NCI-H1694 (cell line): ENCODE measurements at regions not wholly inside any gene's neighbourhood (a gene's known extent, or its start where the extent isn't known, plus 50 kb on each side); places are given as distances from the start of the nearest gene placed in this dataset.

Source experiments
- DNase-seq: peaks from one replicate; lab custom pipeline; 2025; lab: John Stamatoyannopoulos, UW

- no peak for DNase-seq
Measured at GRCh38 chr13:105047676-105048295, 1487.7 kb downstream of the EFNB2 start.

DNA sequence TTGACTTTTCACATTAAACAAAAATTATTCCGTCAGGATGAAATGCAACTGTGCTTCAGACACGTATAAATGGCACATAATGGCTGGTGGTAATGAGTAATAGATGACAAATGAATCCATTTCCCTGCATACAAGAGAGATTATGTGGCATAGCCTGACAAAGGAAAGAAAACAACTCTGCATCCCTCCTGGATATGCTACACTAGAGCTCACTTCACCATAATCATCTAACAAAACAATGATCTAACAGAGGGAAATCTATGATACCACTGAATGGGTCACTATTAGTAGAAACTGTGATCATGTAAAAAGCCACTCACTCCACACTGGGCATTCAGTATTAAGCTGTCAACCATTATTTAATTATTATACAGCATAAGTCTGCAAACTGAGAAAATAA lies 1498.4 kb downstream of the EFNB2 start:
- no peak for DNase-seq

- no peak for DNase-seq
Measured at GRCh38 chr13:105035092-105035491, 1500.4 kb downstream of the EFNB2 start.

DNA sequence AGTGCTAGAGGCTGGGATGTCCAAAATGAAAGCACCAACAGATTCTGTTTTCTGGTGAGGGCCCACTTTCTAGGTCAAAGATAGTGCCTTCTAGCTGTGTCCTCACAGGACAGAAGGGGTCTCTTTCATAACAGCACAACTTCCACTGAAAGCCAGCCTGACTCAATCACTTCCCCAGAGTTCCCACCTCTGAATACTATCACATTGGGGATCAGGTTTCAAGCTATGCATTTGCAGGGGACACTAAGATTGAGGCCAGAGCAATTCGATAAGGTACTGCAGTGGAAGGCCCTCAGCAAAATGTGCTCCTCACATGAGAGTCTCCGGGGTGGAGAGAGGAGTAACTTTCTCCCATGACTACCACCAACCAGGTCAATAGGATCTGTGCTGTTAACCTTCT lies 1501.5 kb downstream of the EFNB2 start:
- DNase-seq, result no peak

- no peak for DNase-seq
Measured at GRCh38 chr13:105031306-105031705, 1504.2 kb downstream of the EFNB2 start.

- no peak for DNase-seq
Measured at GRCh38 chr13:105030851-105031250, 1504.6 kb downstream of the EFNB2 start.

GRCh38 chr13:105019073-105019472 lies 1516.4 kb downstream of the EFNB2 start:
- DNase-seq, result no peak

GRCh38 chr13:105016266-105016665 lies 1519.2 kb downstream of the EFNB2 start:
- no peak for DNase-seq

DNA sequence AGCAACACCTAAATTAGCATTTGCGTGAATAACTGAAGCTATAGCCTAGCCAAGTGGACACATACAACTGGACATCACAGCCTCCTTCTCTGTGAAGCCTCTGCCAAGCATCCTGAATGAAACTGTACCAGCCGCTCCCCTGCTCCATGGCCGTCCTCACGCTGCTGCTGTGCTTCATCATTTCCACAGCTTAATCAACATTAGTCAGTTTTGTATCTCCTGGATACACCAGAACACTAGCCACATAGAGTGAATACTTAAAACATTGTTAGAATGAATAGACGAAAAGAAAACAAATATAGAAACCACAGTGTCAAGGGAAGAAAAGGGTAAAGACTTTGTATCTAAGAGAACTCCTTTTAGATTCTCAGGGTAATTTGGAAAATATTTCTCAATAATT lies 1526.9 kb downstream of the EFNB2 start:
- DNase-seq, result no peak

GRCh38 chr13:105007166-105007808 lies 1528.2 kb downstream of the EFNB2 start:
- no peak for DNase-seq

DNA sequence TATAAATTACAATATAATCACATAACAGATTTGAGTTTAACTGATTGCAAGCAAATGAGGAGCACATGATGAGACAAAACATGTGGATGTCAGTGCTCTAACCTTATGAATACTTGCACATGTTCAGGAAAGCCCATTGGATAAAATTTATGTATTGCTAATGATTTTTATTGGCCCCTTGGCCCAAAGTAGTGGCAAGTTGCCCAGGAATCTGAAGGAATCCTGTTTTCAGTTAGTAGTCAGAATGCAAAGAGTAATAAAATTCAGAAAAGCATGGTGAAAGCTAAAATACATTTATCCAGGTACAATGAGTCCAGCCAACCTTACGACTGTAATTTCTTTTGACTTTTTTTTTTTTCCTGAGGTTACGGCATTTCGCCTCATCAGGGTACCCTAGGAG lies 1539.4 kb downstream of the EFNB2 start:
- no peak for DNase-seq

GRCh38 chr13:104993708-104994107 lies 1541.8 kb downstream of the EFNB2 start:
- DNase-seq, result no peak

DNA sequence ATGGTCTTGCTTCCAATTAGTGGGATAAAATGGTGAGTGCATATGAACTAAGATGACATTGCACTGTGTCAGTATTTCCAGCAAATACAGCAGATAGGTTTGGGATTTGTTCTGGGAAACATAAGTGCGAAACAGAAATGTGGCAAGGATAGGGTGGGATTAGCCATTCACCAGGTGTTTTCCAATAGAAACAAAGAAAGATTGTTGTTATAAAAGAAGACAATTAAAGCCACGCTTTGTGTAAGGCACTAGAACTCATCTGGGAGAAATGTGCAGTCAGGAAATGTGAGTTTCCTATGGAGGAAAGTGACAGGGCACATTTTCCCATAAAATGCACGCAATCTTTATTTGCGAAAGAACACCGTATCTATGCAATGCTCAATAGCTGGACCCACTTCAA lies 1547.8 kb downstream of the EFNB2 start:
- no peak for DNase-seq

DNA sequence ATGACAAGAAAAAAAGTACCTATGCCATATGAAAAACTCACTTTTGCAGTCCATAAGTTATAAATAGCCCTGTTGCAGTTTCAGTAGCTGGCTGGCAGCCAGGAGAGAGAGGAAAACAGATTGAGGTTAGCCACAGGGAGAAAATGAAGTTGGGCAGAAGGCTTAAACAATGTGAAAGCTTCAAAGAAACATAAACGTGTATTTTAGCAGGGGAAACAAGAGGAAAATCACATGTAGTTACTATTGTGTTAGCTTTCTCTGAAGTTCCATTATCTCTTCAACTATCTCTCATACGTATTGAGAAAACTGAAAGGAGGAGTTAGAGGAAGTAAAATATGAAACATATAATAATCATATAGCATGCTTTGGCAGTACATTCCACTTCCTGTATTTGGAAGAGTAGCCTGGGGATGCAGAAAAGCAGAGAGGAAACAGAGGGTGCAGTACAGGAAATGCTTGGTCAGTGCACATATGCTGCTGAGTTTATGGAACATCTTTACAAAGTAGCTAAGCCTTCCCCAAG lies 1551.1 kb downstream of the EFNB2 start:
- peak; percentile 17 for DNase-seq

DNA sequence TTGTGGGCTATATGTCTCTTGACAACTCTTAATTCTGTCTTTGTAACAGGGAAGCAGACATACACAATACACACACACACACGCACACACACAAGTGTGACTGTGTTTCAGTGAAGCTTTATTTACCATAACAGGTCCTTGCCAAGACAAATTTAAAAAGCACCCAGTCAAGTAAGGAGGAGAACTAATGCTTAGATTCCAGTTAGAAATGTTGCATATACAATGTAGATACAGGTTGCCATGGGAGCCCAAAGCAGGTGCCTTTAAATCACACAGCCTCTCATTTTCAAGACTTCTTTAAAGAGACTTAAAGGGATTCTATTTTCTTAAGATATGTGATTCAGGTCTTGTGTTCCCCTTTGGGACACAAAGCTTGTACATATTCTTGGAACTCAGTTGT lies 1551.9 kb downstream of the EFNB2 start:
- DNase-seq, result no peak

DNA sequence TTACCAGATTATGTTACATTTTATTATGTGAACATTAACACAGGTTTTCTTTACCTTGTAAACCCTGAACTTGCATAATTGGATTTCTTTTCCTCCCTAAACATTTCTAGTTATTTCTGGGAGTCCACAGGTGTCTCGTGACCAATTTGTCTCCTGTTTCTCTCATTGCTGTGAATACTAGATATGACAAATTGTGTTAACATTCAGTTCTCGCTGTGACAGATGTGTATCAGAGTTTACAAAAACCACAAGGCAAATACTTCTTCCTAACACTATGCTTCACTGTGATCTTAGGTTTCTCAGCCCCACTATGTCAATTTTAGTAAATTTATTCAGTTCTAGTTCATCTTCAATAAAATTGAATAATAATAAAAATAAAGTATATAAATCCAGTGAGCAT lies 1554.9 kb downstream of the EFNB2 start:
- DNase-seq, result no peak

- DNase-seq, result no peak
Measured at GRCh38 chr13:104979281-104980030, 1556.0 kb downstream of the EFNB2 start.

DNA sequence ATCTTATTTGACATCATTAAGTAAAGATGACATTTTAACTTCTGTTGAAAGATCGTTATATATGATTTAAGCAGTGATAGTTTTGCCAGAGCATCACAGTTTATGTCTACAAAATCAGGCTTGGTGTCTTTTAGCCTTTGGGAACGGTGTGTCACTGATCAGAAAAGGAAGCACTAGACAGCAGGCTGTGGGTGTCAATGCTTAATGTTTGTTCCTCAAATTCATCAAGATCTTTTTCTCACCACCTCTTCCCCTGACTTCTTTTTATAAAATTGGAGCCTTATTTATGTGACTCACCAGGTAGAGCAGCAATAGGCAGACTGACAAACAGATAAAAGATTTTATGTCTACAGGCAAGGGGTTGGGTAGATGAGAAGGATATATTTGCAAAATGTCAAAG lies 1558.5 kb downstream of the EFNB2 start:
- no peak for DNase-seq

GRCh38 chr13:104975272-104975671 lies 1560.2 kb downstream of the EFNB2 start:
- no peak for DNase-seq

- DNase-seq, result no peak
Measured at GRCh38 chr13:104968876-104969275, 1566.6 kb downstream of the EFNB2 start.

- DNase-seq, result peak; percentile 96
Measured at GRCh38 chr13:104967836-104968630, 1567.4 kb downstream of the EFNB2 start.

GRCh38 chr13:104967376-104967775 lies 1568.1 kb downstream of the EFNB2 start:
- no peak for DNase-seq
